H1 (cell line): ENCODE measurements at regions not wholly inside any gene's neighbourhood (a gene's known extent, or its start where the extent isn't known, plus 50 kb on each side); places are given as distances from the start of the nearest gene placed in this dataset.

Source experiments
- CTCF ChIA-PET: fragments of 300-600 bp; sonication (Branson Sonifier 250); formaldehyde crosslinking; loops from one replicate; lab custom pipeline; 2021; ENCODE audit not compliant: partially characterized antibody; lab: Charles Lee
- POLR2A ChIA-PET: fragments of 300-600 bp; sonication (Branson Sonifier 250); formaldehyde crosslinking; loops from one replicate; lab custom pipeline; 2021; ENCODE audit warnings: inconsistent platforms; ENCODE audit not compliant: partially characterized antibody; lab: Charles Lee
- DNase-seq, 2 experiments: peaks; one replicate each; pipeline versions ENCODE4 v3.0.0 to v3.0.0-alpha.2; 2010 to 2022; ENCODE audit warnings: low spot score in 2 of 2, low read depth in 1 of 2, mixed read lengths in 1 of 2
- FAIRE-seq: peaks from 2 replicates; lab custom pipeline; 2011; peaks lifted over from hg19 to GRCh38; lab: Jason Lieb, UNC
- H2AFZ ChIP-seq: 2 replicates; pipeline ENCODE4 v1.8.1; 2012; ENCODE audit warnings: low read length, inconsistent platforms
- H2AK5ac ChIP-seq: 2 replicates; pipeline ENCODE4 v1.6.1; 2013; ENCODE audit warnings: low read depth, low read length
- H2BK120ac ChIP-seq: replicated peaks from 2 replicates; pipeline ENCODE3; 2013; ENCODE audit warnings: low read depth, low read length, inconsistent platforms
- H2BK12ac ChIP-seq: 2 replicates; pipeline ENCODE4 v1.6.1; 2013; ENCODE audit warnings: low read depth, low read length
- H2BK15ac ChIP-seq: 2 replicates; pipeline ENCODE4 v1.6.1; 2013; ENCODE audit warnings: low read length
- H2BK20ac ChIP-seq: 2 replicates; pipeline ENCODE4 v1.6.1; 2013; ENCODE audit warnings: low read length
- H2BK5ac ChIP-seq: 2 replicates; pipeline ENCODE4 v1.6.1; 2013; ENCODE audit warnings: low read depth, low read length
- H3K14ac ChIP-seq: 2 replicates; pipeline ENCODE4 v1.6.1; 2013; ENCODE audit warnings: inconsistent platforms; ENCODE audit not compliant: insufficient read length
- H3K18ac ChIP-seq: 2 replicates; pipeline ENCODE4 v1.6.1; 2013; ENCODE audit warnings: low read length; ENCODE audit errors: extremely low read depth
- H3K23ac ChIP-seq: 2 replicates; pipeline ENCODE4 v1.6.1; 2013; ENCODE audit warnings: inconsistent platforms; ENCODE audit not compliant: insufficient read length
- H3K23me2 ChIP-seq: 2 replicates; pipeline ENCODE4 v1.6.1; 2013; ENCODE audit warnings: low read depth, low read length
- H3K27ac ChIP-seq: 2 replicates; pipeline ENCODE4 v1.6.1; 2011; ENCODE audit warnings: low read depth, low read length, inconsistent platforms
- H3K27me3 ChIP-seq, 4 experiments: replicated peaks in 1 of 4; 1 replicate in 1 of 4; 2 replicates in 3 of 4; pipeline versions ENCODE4 v1.6.1 to v1.8.1; 2011 to 2013; ENCODE audit warnings: low read length in 3 of 4, mild to moderate bottlenecking in 3 of 4, inconsistent platforms in 2 of 4, mixed read lengths in 2 of 4, moderate library complexity in 1 of 4; ENCODE audit not compliant: control insufficient read depth in 3 of 4, insufficient read depth in 3 of 4; ENCODE audit errors: extremely low read depth in 1 of 4
- H3K36me3 ChIP-seq, 4 experiments: 2 replicates each; pipeline versions ENCODE4 v1.6.1 to v1.8.1; 2011 to 2013; ENCODE audit warnings: mild to moderate bottlenecking in 4 of 4, low read length in 3 of 4, moderate library complexity in 2 of 4, control low read depth in 1 of 4, inconsistent platforms in 1 of 4; ENCODE audit not compliant: insufficient read depth in 4 of 4, control insufficient read depth in 2 of 4
- H3K4ac ChIP-seq: replicated peaks from 2 replicates; pipeline ENCODE3; 2013; ENCODE audit warnings: low read length, low read depth, mixed read lengths, inconsistent platforms; ENCODE audit not compliant: insufficient read length
- H3K4me1 ChIP-seq, 4 experiments: replicated peaks in 1 of 4; 1 replicate in 1 of 4; 2 replicates in 3 of 4; pipeline versions ENCODE4 v1.6.1 to v1.8.1; 2011 to 2013; ENCODE audit warnings: low read length in 3 of 4, inconsistent platforms in 2 of 4, mixed read lengths in 1 of 4; ENCODE audit not compliant: insufficient read depth in 4 of 4, control insufficient read depth in 3 of 4
- H3K4me2 ChIP-seq, 2 experiments: 2 replicates each; pipeline versions ENCODE4 v1.6.1 to v1.8.1; 2011 to 2013; ENCODE audit warnings: low read depth in 2 of 2, low read length in 2 of 2, control low read depth in 1 of 2, inconsistent platforms in 1 of 2, mild to moderate bottlenecking in 1 of 2; ENCODE audit not compliant: insufficient read depth in 1 of 2
- H3K4me3 ChIP-seq, 4 experiments: fragments of 200-600, 300-600 bp in 1 of 4; sonication (generic), shearing (Covaris generic), sonication (Bioruptor Twin) in 1 of 4; 2 replicates each; pipeline versions ENCODE4 v1.5.1 to v1.8.1; 2011 to 2016; ENCODE audit warnings: low read length in 4 of 4, low read depth in 3 of 4, control low read depth in 2 of 4, inconsistent platforms in 2 of 4, mild to moderate bottlenecking in 2 of 4, mixed read lengths in 1 of 4, moderate library complexity in 1 of 4; ENCODE audit not compliant: insufficient read depth in 2 of 4; ENCODE audit errors: extremely low read depth in 1 of 4
- H3K56ac ChIP-seq: replicated peaks from 2 replicates; pipeline ENCODE3; 2013; ENCODE audit warnings: low read depth, mild to moderate bottlenecking, mixed read lengths, low read length, inconsistent platforms; ENCODE audit not compliant: insufficient read length
- H3K79me1 ChIP-seq: 2 replicates; pipeline ENCODE4 v1.6.1; 2013; ENCODE audit warnings: low read depth, low read length, control low read depth
- H3K79me2 ChIP-seq, 2 experiments: 2 replicates each; pipeline versions ENCODE4 v1.6.1 to v1.8.1; 2012 to 2013; ENCODE audit warnings: low read length in 2 of 2, mild to moderate bottlenecking in 2 of 2, inconsistent platforms in 1 of 2; ENCODE audit not compliant: insufficient read depth in 2 of 2, control insufficient read depth in 1 of 2
- H3K9ac ChIP-seq, 4 experiments: replicated peaks in 1 of 4; 1 replicate in 1 of 4; 2 replicates in 3 of 4; pipeline versions ENCODE4 v1.6.1 to v1.8.1; 2011 to 2013; ENCODE audit warnings: low read depth in 3 of 4, low read length in 3 of 4, control low read depth in 2 of 4, mild to moderate bottlenecking in 2 of 4, moderate library complexity in 2 of 4, inconsistent platforms in 1 of 4; ENCODE audit errors: extremely low read depth in 1 of 4
- H3K9me3 ChIP-seq, 2 experiments: 2 replicates each; pipeline versions ENCODE4 v1.6.1 to v1.8.1; 2012 to 2013; ENCODE audit warnings: mild to moderate bottlenecking in 2 of 2, moderate library complexity in 2 of 2, control low read depth in 1 of 2, inconsistent platforms in 1 of 2, low read depth in 1 of 2, low read length in 1 of 2, mixed read lengths in 1 of 2; ENCODE audit not compliant: insufficient read depth in 2 of 2
- H4K20me1 ChIP-seq, 2 experiments: replicated peaks in 1 of 2; 2 replicates each; pipeline versions ENCODE3 to v1.8.1; 2011 to 2013; ENCODE audit warnings: inconsistent platforms in 2 of 2, low read length in 2 of 2, mild to moderate bottlenecking in 1 of 2; ENCODE audit not compliant: insufficient read depth in 2 of 2, control insufficient read depth in 1 of 2
- H4K5ac ChIP-seq: 2 replicates; pipeline ENCODE4 v1.6.1; 2013; ENCODE audit warnings: low read length, low read depth, mixed read lengths, inconsistent platforms; ENCODE audit not compliant: insufficient read length
- H4K8ac ChIP-seq: 2 replicates; pipeline ENCODE4 v1.8.0; 2013; ENCODE audit warnings: mild to moderate bottlenecking, moderate library complexity, low read length, inconsistent platforms; ENCODE audit not compliant: insufficient read depth; ENCODE audit errors: extremely low read depth
- H4K91ac ChIP-seq: replicated peaks from 2 replicates; pipeline ENCODE3; 2013; ENCODE audit warnings: low read length, mixed read lengths, inconsistent platforms; ENCODE audit not compliant: insufficient read length
- ASH2L ChIP-seq: fragments of 200-600, 300-600 bp; sonication (generic); IDR thresholded peaks from one replicate; pipeline ENCODE4 v1.7.1; 2017; ENCODE audit warnings: low read length
- CEBPB ChIP-seq: IDR thresholded peaks from 2 replicates; pipeline ENCODE4 v1.6.1; 2012; ENCODE audit warnings: low read depth, low read length
- RXRA ChIP-seq: IDR thresholded peaks from 2 replicates; pipeline ENCODE4 v1.6.1; 2011; ENCODE audit warnings: low read depth, mild to moderate bottlenecking, low read length, moderate library complexity; ENCODE audit not compliant: insufficient read depth
- WGBS, 2 experiments: shearing (Covaris generic) in 1 of 2; methylation state at CpG; one replicate each; pipeline versions ENCODE4 v1.1.6 to v1.1.7; 2013 to 2015; ENCODE audit warnings: low lambda C conversion rate in 2 of 2, mixed read lengths in 2 of 2, inconsistent platforms in 1 of 2, low coverage in 1 of 2, missing lambda C conversion rate in 1 of 2; ENCODE audit not compliant: insufficient replicate concordance in 2 of 2, insufficient coverage in 1 of 2, insufficient read length in 1 of 2; ENCODE audit errors: extremely low coverage in 1 of 2, missing lambda C conversion rate in 1 of 2; 5-methylcytosine and 5-hydroxymethylcytosine counted together

DNA sequence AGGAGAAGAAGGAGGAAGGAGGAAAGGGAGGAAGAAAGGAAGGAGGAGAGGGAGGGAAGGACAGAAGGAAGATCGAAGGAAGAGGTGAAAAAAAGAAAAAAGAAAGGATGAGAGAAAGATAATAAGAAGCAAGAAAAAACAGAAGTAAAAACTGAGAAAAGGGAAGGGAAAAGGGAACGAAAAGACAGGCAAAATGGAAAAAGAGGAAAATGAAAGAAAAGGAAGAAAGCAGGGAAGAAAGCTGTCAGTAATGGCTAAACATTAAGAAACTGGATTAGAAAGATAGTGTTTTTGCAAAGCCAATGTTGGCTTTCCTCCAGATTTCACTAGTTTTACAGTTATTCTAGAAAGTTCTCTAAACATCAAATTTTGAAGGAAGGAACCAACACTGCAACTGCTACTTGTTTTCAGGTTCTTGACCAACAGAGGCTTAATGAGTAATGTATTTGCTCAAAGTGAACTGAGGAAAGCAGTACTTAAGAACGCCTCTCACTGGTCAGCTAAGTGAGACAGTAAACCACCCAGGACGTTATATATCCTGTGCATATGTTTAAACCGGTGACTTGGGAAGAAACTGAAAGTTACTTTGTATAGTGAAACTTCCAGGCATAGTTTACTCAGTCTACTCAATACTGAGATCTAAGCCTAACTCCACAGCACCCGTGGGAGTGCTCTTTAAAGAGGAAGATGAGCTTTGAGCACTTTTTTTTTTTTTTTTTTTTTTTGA lies 286.2 kb upstream of the TRIB2 start:
- Histone ChIP-seq H3K9me3 (no peaks in the 10 kb centered on the region), H3K9ac (no peak overlapping the region), H2BK5ac (no peak overlapping the region), H3K14ac (no peak overlapping the region), H3K4me1 (peaks cover 0 to 11% (median 3%) of the 10 kb centered on the region in 4 experiments; a peak in 4 of 7 replicates), H2BK12ac (no peak overlapping the region), H3K23ac (no peak overlapping the region), H3K36me3 (no peaks in the 10 kb centered on the region), H3K4ac (no peak overlapping the region), H3K23me2 (no peaks in the 10 kb centered on the region), H3K56ac (no peak overlapping the region), H2BK120ac (no peak overlapping the region), H4K91ac (peak overlapping the region; percentile 34), H3K4me2 (no peak overlapping the region), H4K20me1 (no peaks in the 10 kb centered on the region), H3K18ac (no peak overlapping the region), H3K4me3 (no peak overlapping the region), H4K8ac (no peak overlapping the region), H4K5ac (no peak overlapping the region), H2BK20ac (no peak overlapping the region), H3K27me3 (no peaks in the 10 kb centered on the region), H2AFZ (no peak overlapping the region), H3K27ac (no peak overlapping the region), H2AK5ac (no peak overlapping the region), H3K79me2 (no peaks in the 10 kb centered on the region), H3K79me1 (no peaks in the 10 kb centered on the region), H2BK15ac (no peak overlapping the region)
- 82 to 100% methylated on average over 1 to 6 of the region's 6 CpGs for WGBS, 2 experiments
- DNase-seq (no peak), FAIRE-seq (no peak)
- POLR2A ChIA-PET = no interaction called here
- TF ChIP-seq RXRA (no peak), CEBPB (no peak), ASH2L (no peak)
- CTCF ChIA-PET = interaction anchor here (0.7 to 1.0 kb wide), 2 partner anchors 27 to 285 kb away, joined by 3 read pairs; no protein-coding TSS in a partner anchor
